NAMALWA (cell line): ENCODE measurements at regions not wholly inside any gene's neighbourhood (a gene's known extent, or its start where the extent isn't known, plus 50 kb on each side); places are given as distances from the start of the nearest gene placed in this dataset.
"Not testable (repeated sequence)": the region's sequence is repeated elsewhere in the genome, so short reads cannot be mapped to it uniquely, and the experiment has no call there.

Source experiments
- DNase-seq: peaks from one replicate; pipeline ENCODE4 v3.0.0-alpha.2; 2015; ENCODE audit warnings: low spot score

GRCh38 chr4:151459375-151459774 lies 50.4 kb downstream of the FHIP1A start:
- no peak for DNase-seq

- no peak for DNase-seq
These were observed 51.5 kb downstream of the FHIP1A start for GRCh38 chr4:151460434-151460833.

- DNase-seq: no peak
These were observed 53.6 kb downstream of the FHIP1A start for GRCh38 chr4:151462554-151462953.

- no peak for DNase-seq
These were observed 60.0 kb downstream of the FHIP1A start for GRCh38 chr4:151468715-151469696.

GRCh38 chr4:151469970-151470369 lies 61.0 kb downstream of the FHIP1A start:
- no peak for DNase-seq

GRCh38 chr4:151471728-151472127 lies 62.8 kb downstream of the FHIP1A start:
- DNase-seq: no peak

- DNase-seq: no peak
These were observed 63.3 kb downstream of the FHIP1A start for GRCh38 chr4:151472297-151472696.

GRCh38 chr4:151472711-151473110 lies 63.7 kb downstream of the FHIP1A start:
- DNase-seq: no peak

- no peak for DNase-seq
These were observed 64.6 kb downstream of the FHIP1A start for GRCh38 chr4:151473521-151474097.

- no peak for DNase-seq
These were observed 66.2 kb downstream of the FHIP1A start for GRCh38 chr4:151475035-151475714.

- no peak for DNase-seq
These were observed 72.8 kb downstream of the FHIP1A start for GRCh38 chr4:151481813-151482212.

GRCh38 chr4:151484396-151485102 lies 75.6 kb downstream of the FHIP1A start:
- DNase-seq: no peak

GRCh38 chr4:151485541-151486131 lies 76.7 kb downstream of the FHIP1A start:
- no peak for DNase-seq

GRCh38 chr4:151486168-151486567 lies 77.2 kb downstream of the FHIP1A start:
- DNase-seq: no peak

- DNase-seq: no peak
These were observed 80.0 kb downstream of the FHIP1A start for GRCh38 chr4:151488968-151489367.

GRCh38 chr4:151489462-151490203 lies 80.7 kb downstream of the FHIP1A start:
- DNase-seq: no peak

- DNase-seq: not testable (repeated sequence)
These were observed 86.6 kb downstream of the FHIP1A start for GRCh38 chr4:151495612-151496011.

GRCh38 chr4:151511548-151511947 lies 102.6 kb downstream of the FHIP1A start:
- DNase-seq: not testable (repeated sequence)

- DNase-seq: no peak
These were observed 108.9 kb downstream of the FHIP1A start for GRCh38 chr4:151517896-151518295.

GRCh38 chr4:151518359-151518758 lies 109.4 kb downstream of the FHIP1A start:
- DNase-seq: no peak
